ENCODE measurements at regions not wholly inside any gene's neighbourhood (a gene's known extent, or its start where the extent isn't known, plus 50 kb on each side); places are given as distances from the start of the nearest gene placed in this dataset.
A peak's percentile ranks its signal among the peaks of the same experiment; 100 is the strongest.

DNA sequence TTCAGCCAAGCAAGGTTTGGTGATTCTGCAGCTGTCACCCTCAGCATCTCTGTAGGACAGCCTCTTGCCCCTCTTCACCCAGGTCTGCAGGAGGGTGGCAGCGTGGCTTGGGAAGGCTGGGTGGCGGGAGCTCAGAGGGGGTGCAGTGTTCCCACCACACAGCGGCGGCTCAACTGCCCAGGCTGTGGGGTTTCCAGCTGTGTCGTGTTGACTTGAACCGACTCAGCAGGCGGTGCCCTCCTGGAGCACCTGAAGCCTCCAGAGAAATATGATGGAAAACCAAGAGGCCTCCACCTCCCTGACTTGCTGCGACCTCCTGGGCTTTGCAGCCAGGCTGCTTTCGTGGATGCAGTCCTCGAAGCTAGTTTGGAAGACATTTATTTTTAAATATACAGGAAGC lies 68.0 kb upstream of the KLF6 start:
- Histone ChIP-seq H3K27me3 (ENCODE audit: control insufficient read depth, insufficient read depth, low read length) (no peaks in the 10 kb centered on the region), H3K4me3 (ENCODE audit: low read depth in 2 of 2, low read length in 2 of 2) (no peak overlapping the region), H3K4me1 (ENCODE audit: control insufficient read depth, insufficient read depth, low read length) (peaks cover 39% of the 10 kb centered on the region), H3K9me3 (ENCODE audit: control insufficient read depth, insufficient read depth, low read depth, low read length) (no peaks in the 10 kb centered on the region), H3K36me3 (ENCODE audit: control insufficient read depth, insufficient read depth, low read length) (no peaks in the 10 kb centered on the region), H3K27ac (ENCODE audit: low read length) (peak overlapping the region; percentile 100)
- intact Hi-C loops (cut with micrococcal nuclease; ENCODE audit: unreplicated experiment) = loop anchor here (5.0 kb wide), 1 partner anchor 34 kb away; no protein-coding TSS in a partner anchor
- ATAC-seq = peak; percentile 80
- in situ Hi-C loops (cut with HindIII; ENCODE audit: low pct_unique_long_range_greater_than_20kb, low sequenced_read_pairs) = no loop called here
- 0 out of 2 replicates have a peak, but pooled peaks have one; percentile 13 for TF ChIP-seq SIN3A (IDR thresholded peaks at IDR 0.05; ENCODE audit: borderline replicate concordance, insufficient read depth, low read depth, low read length)
- no peak; the same call in 1 of the 2 replicates for TF ChIP-seq POLR2AphosphoS5 (IDR thresholded peaks at IDR 0.05; ENCODE audit: low read depth, low read length)
- BruUV-seq (replicated peaks) = no TSS peak
- ChIA-PET CTCF (no interaction called here), POLR2A (interaction anchor here (0.6 to 2.0 kb wide), 6 partner anchors 16 to 459 kb away, joined by 3 to 15 read pairs (median 4); no protein-coding TSS in a partner anchor)
- no peak for DNase-seq (ENCODE audit: low read depth, low spot score)

DNA sequence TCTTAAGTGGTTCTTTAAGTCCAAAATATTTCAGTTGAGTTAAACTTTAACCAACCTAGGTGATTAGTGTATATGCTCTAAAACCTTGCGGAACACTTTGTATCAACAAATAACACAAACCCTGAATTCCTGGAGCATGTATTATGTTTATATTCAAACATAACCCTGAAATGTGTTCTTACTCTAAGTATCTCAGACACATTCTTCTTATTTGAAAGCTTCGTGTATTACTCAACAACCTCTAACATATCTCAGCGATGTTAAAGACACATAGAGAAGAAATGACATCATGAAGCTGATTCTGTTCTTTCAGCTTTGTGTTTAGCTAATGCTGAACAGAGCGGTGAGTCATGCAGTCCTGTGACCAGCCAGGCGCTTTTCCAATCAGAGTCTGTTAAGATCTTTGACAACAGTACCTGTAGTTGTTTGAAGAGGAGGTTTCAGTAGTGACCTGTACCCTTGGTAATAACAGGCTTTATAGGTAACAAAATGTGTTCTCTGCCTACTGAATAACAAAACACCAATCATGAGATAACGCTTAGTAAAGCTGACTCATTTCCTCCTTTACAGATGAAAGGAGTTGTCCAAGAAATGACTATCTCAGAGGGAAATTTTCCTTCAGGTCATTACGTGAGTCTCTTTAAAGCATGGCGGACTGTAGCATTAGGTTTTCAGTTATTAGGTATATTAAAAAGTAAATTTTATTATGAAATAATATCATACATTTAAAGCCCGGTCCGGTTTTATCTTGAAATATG lies 67.3 kb upstream of the KLF6 start:
- Histone ChIP-seq H3K4me3 (ENCODE audit: low read depth in 2 of 2, low read length in 2 of 2) (no peak overlapping the region), H3K27ac (ENCODE audit: low read length) (peak overlapping the region; percentile 100), H3K9me3 (ENCODE audit: control insufficient read depth, insufficient read depth, low read depth, low read length) (no peaks in the 10 kb centered on the region), H3K4me1 (ENCODE audit: control insufficient read depth, insufficient read depth, low read length) (peaks cover 39% of the 10 kb centered on the region), H3K36me3 (ENCODE audit: control insufficient read depth, insufficient read depth, low read length) (no peaks in the 10 kb centered on the region), H3K27me3 (ENCODE audit: control insufficient read depth, insufficient read depth, low read length) (no peaks in the 10 kb centered on the region)
- POLR2A ChIA-PET = interaction anchor here (0.6 to 2.0 kb wide), 9 partner anchors 16 to 77 kb away, joined by 3 to 15 read pairs (median 4); no protein-coding TSS in a partner anchor
- in situ Hi-C loops (cut with HindIII; ENCODE audit: low pct_unique_long_range_greater_than_20kb, low sequenced_read_pairs) = no loop called here
- TF ChIP-seq TCF7L2 (IDR thresholded peaks at IDR 0.05; ENCODE audit: low read depth, low read length) (peak; percentile 97), SIN3A (IDR thresholded peaks at IDR 0.05; ENCODE audit: borderline replicate concordance, insufficient read depth, low read depth, low read length) (0 out of 2 replicates have a peak, but pooled peaks have one; percentile 7), POLR2AphosphoS5 (IDR thresholded peaks at IDR 0.05; ENCODE audit: low read depth, low read length) (peak; percentile 80)
- TF ChIP-seq, protein P1, sequence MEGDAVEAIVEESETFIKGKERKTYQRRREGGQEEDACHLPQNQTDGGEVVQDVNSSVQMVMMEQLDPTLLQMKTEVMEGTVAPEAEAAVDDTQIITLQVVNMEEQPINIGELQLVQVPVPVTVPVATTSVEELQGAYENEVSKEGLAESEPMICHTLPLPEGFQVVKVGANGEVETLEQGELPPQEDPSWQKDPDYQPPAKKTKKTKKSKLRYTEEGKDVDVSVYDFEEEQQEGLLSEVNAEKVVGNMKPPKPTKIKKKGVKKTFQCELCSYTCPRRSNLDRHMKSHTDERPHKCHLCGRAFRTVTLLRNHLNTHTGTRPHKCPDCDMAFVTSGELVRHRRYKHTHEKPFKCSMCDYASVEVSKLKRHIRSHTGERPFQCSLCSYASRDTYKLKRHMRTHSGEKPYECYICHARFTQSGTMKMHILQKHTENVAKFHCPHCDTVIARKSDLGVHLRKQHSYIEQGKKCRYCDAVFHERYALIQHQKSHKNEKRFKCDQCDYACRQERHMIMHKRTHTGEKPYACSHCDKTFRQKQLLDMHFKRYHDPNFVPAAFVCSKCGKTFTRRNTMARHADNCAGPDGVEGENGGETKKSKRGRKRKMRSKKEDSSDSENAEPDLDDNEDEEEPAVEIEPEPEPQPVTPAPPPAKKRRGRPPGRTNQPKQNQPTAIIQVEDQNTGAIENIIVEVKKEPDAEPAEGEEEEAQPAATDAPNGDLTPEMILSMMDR (IDR thresholded peaks at IDR 0.05) = no peak
- TF ChIP-seq, protein P2, sequence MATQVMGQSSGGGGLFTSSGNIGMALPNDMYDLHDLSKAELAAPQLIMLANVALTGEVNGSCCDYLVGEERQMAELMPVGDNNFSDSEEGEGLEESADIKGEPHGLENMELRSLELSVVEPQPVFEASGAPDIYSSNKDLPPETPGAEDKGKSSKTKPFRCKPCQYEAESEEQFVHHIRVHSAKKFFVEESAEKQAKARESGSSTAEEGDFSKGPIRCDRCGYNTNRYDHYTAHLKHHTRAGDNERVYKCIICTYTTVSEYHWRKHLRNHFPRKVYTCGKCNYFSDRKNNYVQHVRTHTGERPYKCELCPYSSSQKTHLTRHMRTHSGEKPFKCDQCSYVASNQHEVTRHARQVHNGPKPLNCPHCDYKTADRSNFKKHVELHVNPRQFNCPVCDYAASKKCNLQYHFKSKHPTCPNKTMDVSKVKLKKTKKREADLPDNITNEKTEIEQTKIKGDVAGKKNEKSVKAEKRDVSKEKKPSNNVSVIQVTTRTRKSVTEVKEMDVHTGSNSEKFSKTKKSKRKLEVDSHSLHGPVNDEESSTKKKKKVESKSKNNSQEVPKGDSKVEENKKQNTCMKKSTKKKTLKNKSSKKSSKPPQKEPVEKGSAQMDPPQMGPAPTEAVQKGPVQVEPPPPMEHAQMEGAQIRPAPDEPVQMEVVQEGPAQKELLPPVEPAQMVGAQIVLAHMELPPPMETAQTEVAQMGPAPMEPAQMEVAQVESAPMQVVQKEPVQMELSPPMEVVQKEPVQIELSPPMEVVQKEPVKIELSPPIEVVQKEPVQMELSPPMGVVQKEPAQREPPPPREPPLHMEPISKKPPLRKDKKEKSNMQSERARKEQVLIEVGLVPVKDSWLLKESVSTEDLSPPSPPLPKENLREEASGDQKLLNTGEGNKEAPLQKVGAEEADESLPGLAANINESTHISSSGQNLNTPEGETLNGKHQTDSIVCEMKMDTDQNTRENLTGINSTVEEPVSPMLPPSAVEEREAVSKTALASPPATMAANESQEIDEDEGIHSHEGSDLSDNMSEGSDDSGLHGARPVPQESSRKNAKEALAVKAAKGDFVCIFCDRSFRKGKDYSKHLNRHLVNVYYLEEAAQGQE (IDR thresholded peaks at IDR 0.05; ENCODE audit: insufficient read depth in 1 of 2, low read depth in 2 of 2, low read length in 1 of 2) = no peak
- intact Hi-C loops (cut with micrococcal nuclease; ENCODE audit: unreplicated experiment) = loop anchor here (5.0 kb wide), 1 partner anchor 35 kb away; no protein-coding TSS in a partner anchor
- DNase-seq (ENCODE audit: low read depth, low spot score) = peak; percentile 97
- ATAC-seq = peak; percentile 92
- CTCF ChIA-PET = no interaction called here
- BruUV-seq (replicated peaks) = no TSS peak

Measured in Panc1 (cell line).